ENCODE measurements at regions not wholly inside any gene's neighbourhood (a gene's known extent, or its start where the extent isn't known, plus 50 kb on each side); places are given as distances from the start of the nearest gene placed in this dataset.

- no peak overlapping the region for H3K27ac ChIP-seq
- no peak for ATAC-seq
These were observed 181.1 kb upstream of the PABPC4L start for GRCh38 chr4:134382478-134383227.

GRCh38 chr4:134375775-134376174, 174.2 kb upstream of the PABPC4L start:
- H3K27me3 ChIP-seq = no peaks in the 10 kb centered on the region
- DNase-seq (no peak), FAIRE-seq (no peak), ATAC-seq (no peak)
- intact Hi-C loops (cut with DNase I) = no loop called here
- H3K9me3 ChIP-seq = no peaks in the 10 kb centered on the region
- H3K27ac ChIP-seq = no peak overlapping the region
- no peak overlapping the region for H3K4me3 ChIP-seq
- no peaks in the 10 kb centered on the region for H3K36me3 ChIP-seq
- no peaks in the 10 kb centered on the region for H3K4me1 ChIP-seq
- no peak for TF ChIP-seq CTCF (IDR thresholded peaks at IDR 0.05)

More at GRCh38 chr4:134382478-134383227, 181.1 kb upstream of the PABPC4L start:
- H3K4me3 ChIP-seq = no peak overlapping the region
- no peaks in the 10 kb centered on the region for H3K36me3 ChIP-seq
- no peaks in the 10 kb centered on the region for H3K27me3 ChIP-seq
- H3K4me1 ChIP-seq = no peaks in the 10 kb centered on the region
- TF ChIP-seq CTCF (IDR thresholded peaks at IDR 0.05) = no peak
- FAIRE-seq (no peak), DNase-seq (no peak)
- intact Hi-C loops (cut with DNase I) = no loop called here
- no peaks in the 10 kb centered on the region for H3K9me3 ChIP-seq

GRCh38 chr4:134365852-134366251, 164.3 kb upstream of the PABPC4L start:
- Histone ChIP-seq H3K4me1 (no peaks in the 10 kb centered on the region), H3K27me3 (no peaks in the 10 kb centered on the region), H3K27ac (no peak overlapping the region), H3K9me3 (no peaks in the 10 kb centered on the region), H3K4me3 (no peak overlapping the region), H3K36me3 (no peaks in the 10 kb centered on the region)
- FAIRE-seq (no peak), ATAC-seq (no peak), DNase-seq (no peak)
- intact Hi-C loops (cut with DNase I) = no loop called here
- 63 to 66% methylated on average over 1 of the region's 1 CpG for WGBS, 2 donors
- no peak for TF ChIP-seq CTCF (IDR thresholded peaks at IDR 0.05)

DNA sequence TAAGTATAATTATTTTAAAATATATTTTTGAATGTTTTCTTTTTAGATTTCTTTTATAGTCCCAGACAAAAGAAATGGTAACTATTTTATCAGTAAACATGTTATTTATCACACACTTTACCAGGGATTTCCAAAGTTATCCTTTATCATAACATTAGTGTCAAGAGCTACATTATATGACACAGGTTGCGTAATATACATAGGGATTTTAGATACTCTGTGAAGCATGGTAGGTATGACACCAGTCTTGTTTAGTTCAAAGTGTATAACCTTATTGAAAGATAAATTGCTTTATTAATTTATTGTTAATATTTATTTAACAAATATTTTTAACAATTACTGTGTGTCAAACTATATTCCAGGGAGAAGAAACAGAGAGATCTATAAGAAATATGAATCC, 163.3 kb upstream of the PABPC4L start:
- no peak for ATAC-seq
- no peak for TF ChIP-seq CTCF (IDR thresholded peaks at IDR 0.05)
- no peaks in the 10 kb centered on the region for H3K27me3 ChIP-seq
- no peaks in the 10 kb centered on the region for H3K36me3 ChIP-seq
- no peaks in the 10 kb centered on the region for H3K9me3 ChIP-seq
- H3K4me1 ChIP-seq = no peaks in the 10 kb centered on the region
- DNase-seq = no peak
- H3K4me3 ChIP-seq = no peak overlapping the region
- 94 to 96% methylated on average over 1 of the region's 1 CpG for WGBS, 2 donors
- no peak overlapping the region for H3K27ac ChIP-seq
- intact Hi-C loops (cut with DNase I) = no loop called here
- no peak for FAIRE-seq

DNA sequence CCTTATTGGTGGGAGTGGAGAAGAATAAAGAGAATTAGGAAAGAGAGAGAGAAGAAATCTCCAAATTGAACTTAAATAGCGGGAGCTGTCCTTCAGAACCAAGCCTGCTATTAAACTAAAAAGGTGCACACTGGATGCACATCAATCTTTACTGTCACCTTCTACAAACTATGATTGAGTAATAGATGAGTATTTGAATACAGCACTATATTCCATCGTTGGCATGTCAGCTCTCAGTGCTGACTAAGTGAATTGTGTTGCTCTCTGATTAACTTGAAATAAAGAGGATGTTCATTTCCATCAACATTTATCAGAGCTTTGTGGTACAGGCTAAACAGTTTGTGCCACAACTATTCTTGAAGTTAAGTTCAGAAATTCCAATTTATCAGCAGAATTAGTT, 143.7 kb upstream of the PABPC4L start:
- FAIRE-seq (no peak), ATAC-seq (no peak), DNase-seq (no peak)
- WGBS, 2 donors = 44 to 48% methylated on average over 2 of the region's 2 CpGs
- intact Hi-C loops (cut with DNase I) = no loop called here
- Histone ChIP-seq H3K27me3 (no peaks in the 10 kb centered on the region), H3K4me3 (no peak overlapping the region), H3K27ac (no peak overlapping the region), H3K36me3 (no peaks in the 10 kb centered on the region), H3K4me1 (no peaks in the 10 kb centered on the region), H3K9me3 (no peaks in the 10 kb centered on the region)
- TF ChIP-seq CTCF (IDR thresholded peaks at IDR 0.05) = no peak

All from pancreas (tissue), 10 donors.